ENCODE measurements at regions not wholly inside any gene's neighbourhood (a gene's known extent, or its start where the extent isn't known, plus 50 kb on each side); places are given as distances from the start of the nearest gene placed in this dataset.

GRCh38 chr9:16153741-16154140 is 600.9 kb downstream of the CCDC171 start:
- no peak for TF ChIP-seq CTCF (IDR thresholded peaks at IDR 0.05)
- peaks cover 41% of the 10 kb centered on the region for H3K27me3 Mint-ChIP-seq (ENCODE audit: low read depth, poor library complexity)
- H3K4me3 Mint-ChIP-seq, result peak overlapping the region; percentile 72
- H3K36me3 Mint-ChIP-seq (ENCODE audit: low read depth), result no peaks in the 10 kb centered on the region
- no peak overlapping the region for H3K27ac Mint-ChIP-seq
- no peak for DNase-seq
- H3K9me3 Mint-ChIP-seq, result no peaks in the 10 kb centered on the region
- H3K4me1 Mint-ChIP-seq, result peaks cover 61% of the 10 kb centered on the region

GRCh38 chr9:16154521-16155078 is 601.8 kb downstream of the CCDC171 start:
- Mint-ChIP-seq H3K36me3 (ENCODE audit: low read depth) (no peaks in the 10 kb centered on the region), H3K4me3 (peak overlapping the region; percentile 72), H3K27me3 (ENCODE audit: low read depth, poor library complexity) (peaks cover 37% of the 10 kb centered on the region), H3K4me1 (peaks cover 61% of the 10 kb centered on the region), H3K27ac (no peak overlapping the region), H3K9me3 (no peaks in the 10 kb centered on the region)
- peak; percentile 62 for TF ChIP-seq CTCF (IDR thresholded peaks at IDR 0.05)
- DNase-seq, result peak; percentile 78

GRCh38 chr9:16155878-16156277 is 603.0 kb downstream of the CCDC171 start:
- Mint-ChIP-seq H3K4me3 (no peak overlapping the region), H3K36me3 (ENCODE audit: low read depth) (no peaks in the 10 kb centered on the region), H3K27me3 (ENCODE audit: low read depth, poor library complexity) (peaks cover 32% of the 10 kb centered on the region), H3K4me1 (peaks cover 56% of the 10 kb centered on the region), H3K9me3 (no peaks in the 10 kb centered on the region), H3K27ac (no peak overlapping the region)
- DNase-seq, result no peak
- TF ChIP-seq CTCF (IDR thresholded peaks at IDR 0.05), result no peak

GRCh38 chr9:16157216-16157615 is 604.4 kb downstream of the CCDC171 start:
- Mint-ChIP-seq H3K27me3 (ENCODE audit: low read depth, poor library complexity) (peaks cover 31% of the 10 kb centered on the region), H3K4me3 (no peak overlapping the region), H3K4me1 (peaks cover 48% of the 10 kb centered on the region), H3K9me3 (no peaks in the 10 kb centered on the region), H3K27ac (no peak overlapping the region), H3K36me3 (ENCODE audit: low read depth) (no peaks in the 10 kb centered on the region)
- no peak for TF ChIP-seq CTCF (IDR thresholded peaks at IDR 0.05)
- no peak for DNase-seq

GRCh38 chr9:16157651-16158050 is 604.8 kb downstream of the CCDC171 start:
- no peak for TF ChIP-seq CTCF (IDR thresholded peaks at IDR 0.05)
- Mint-ChIP-seq H3K9me3 (no peaks in the 10 kb centered on the region), H3K27me3 (ENCODE audit: low read depth, poor library complexity) (peaks cover 27% of the 10 kb centered on the region), H3K4me1 (peaks cover 44% of the 10 kb centered on the region), H3K4me3 (no peak overlapping the region), H3K27ac (no peak overlapping the region), H3K36me3 (ENCODE audit: low read depth) (no peaks in the 10 kb centered on the region)
- no peak for DNase-seq

- Mint-ChIP-seq H3K27ac (no peak overlapping the region), H3K36me3 (ENCODE audit: low read depth) (no peaks in the 10 kb centered on the region), H3K4me3 (no peak overlapping the region), H3K27me3 (ENCODE audit: low read depth, poor library complexity) (peaks cover 22% of the 10 kb centered on the region), H3K9me3 (no peaks in the 10 kb centered on the region), H3K4me1 (peaks cover 41% of the 10 kb centered on the region)
- no peak for DNase-seq
- TF ChIP-seq CTCF (IDR thresholded peaks at IDR 0.05), result no peak
Measured at GRCh38 chr9:16158093-16158492, 605.2 kb downstream of the CCDC171 start.

Measured in nephron progenitor cell (in vitro differentiated cells).